ENCODE measurements at regions not wholly inside any gene's neighbourhood (a gene's known extent, or its start where the extent isn't known, plus 50 kb on each side); places are given as distances from the start of the nearest gene placed in this dataset.

DNA sequence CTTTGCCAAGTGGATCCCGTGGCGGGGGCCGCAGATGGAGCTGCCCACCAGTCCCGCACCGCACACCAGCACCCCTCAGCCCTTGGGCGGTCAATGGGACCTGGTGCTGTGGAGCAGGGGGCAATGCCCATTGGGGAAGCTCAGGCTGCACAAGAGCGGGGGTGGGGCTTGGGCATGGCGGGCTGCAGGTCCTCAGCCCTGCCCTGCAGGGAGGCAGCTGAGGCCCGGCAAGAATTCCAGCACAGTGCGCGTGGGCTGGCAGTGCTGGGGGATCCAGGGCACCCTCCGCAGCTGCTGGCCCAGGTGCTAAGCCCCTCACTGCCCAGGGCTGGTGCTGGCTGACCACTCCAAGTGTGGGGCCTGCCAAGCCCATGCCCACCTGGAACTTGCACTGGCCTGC, 136.2 kb upstream of the ANKRD30A start:
- BruUV-seq (replicated peaks): no TSS peak
- Histone ChIP-seq H3K4me3 (replicated peaks in 1 of 3; ENCODE audit: insufficient read depth in 1 of 3, low read depth in 1 of 3, low read length in 3 of 3) (no peak overlapping the region), H3K4me2 (ENCODE audit: insufficient read depth, low read length) (no peak overlapping the region), H2AFZ (ENCODE audit: low read depth, low read length) (no peak overlapping the region), H3K9me3 (replicated peaks; ENCODE audit: control insufficient read depth, insufficient read depth, low read length) (peaks cover 2% of the 10 kb centered on the region), H3K9me1 (replicated peaks; ENCODE audit: control insufficient read depth, extremely low read depth, insufficient read depth, low read length) (no peaks in the 10 kb centered on the region), H3K27me3 (ENCODE audit: control insufficient read depth in 2 of 2, insufficient read depth in 2 of 2, low read length in 2 of 2) (no peaks in the 10 kb centered on the region), H4K20me1 (replicated peaks; ENCODE audit: control insufficient read depth, extremely low read depth, insufficient read depth, low read length) (no peaks in the 10 kb centered on the region), H3K36me3 (ENCODE audit: control insufficient read depth in 2 of 2, extremely low read depth in 1 of 2, insufficient read depth in 2 of 2, low read length in 2 of 2) (no peaks in the 10 kb centered on the region), H3K79me2 (ENCODE audit: control insufficient read depth, insufficient read depth, low read length) (no peaks in the 10 kb centered on the region), H3K9ac (replicated peaks; ENCODE audit: extremely low read depth, insufficient read depth, low read length) (no peak overlapping the region), H3K4me1 (ENCODE audit: control insufficient read depth, extremely low read depth, insufficient read depth, low read length) (no peaks in the 10 kb centered on the region), H3K27ac (ENCODE audit: insufficient read depth, low read depth, low read length) (no peak overlapping the region)
- POLR2A ChIA-PET: no interaction called here
- intact Hi-C loops (cut with micrococcal nuclease): no loop called here
- no peak for TF ChIP-seq POLR2A (IDR thresholded peaks at IDR 0.05; ENCODE audit: low read depth, low read length)
- TF ChIP-seq POLR2AphosphoS5 (IDR thresholded peaks at IDR 0.05; ENCODE audit: insufficient read depth, low read depth, low read length): no peak
- TF ChIP-seq, protein P1, sequence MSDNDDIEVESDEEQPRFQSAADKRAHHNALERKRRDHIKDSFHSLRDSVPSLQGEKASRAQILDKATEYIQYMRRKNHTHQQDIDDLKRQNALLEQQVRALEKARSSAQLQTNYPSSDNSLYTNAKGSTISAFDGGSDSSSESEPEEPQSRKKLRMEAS (IDR thresholded peaks at IDR 0.05; ENCODE audit: insufficient read depth, insufficient read length): no peak
- no peak for TF ChIP-seq CTCF (IDR thresholded peaks at IDR 0.05; ENCODE audit: extremely low read depth in 1 of 2, insufficient read depth in 1 of 2, low read depth in 1 of 2, low read length in 2 of 2)
- no peak for TF ChIP-seq JUN (IDR thresholded peaks at IDR 0.05; ENCODE audit: borderline replicate concordance, insufficient read depth, insufficient read length, low read depth)
- TF ChIP-seq FOS (IDR thresholded peaks at IDR 0.05; ENCODE audit: borderline replicate concordance, insufficient read depth, low read length): no peak
- no peak for TF ChIP-seq MYC (IDR thresholded peaks at IDR 0.05; ENCODE audit: low read depth, low read length)
- no peak for TF ChIP-seq GATA2 (IDR thresholded peaks at IDR 0.05; ENCODE audit: insufficient read depth, insufficient read length, low read depth, low read length)
- TF ChIP-seq EZH2 (IDR thresholded peaks at IDR 0.05; ENCODE audit: borderline replicate concordance, low read depth, low read length, severe bottlenecking): no peak
- dilution Hi-C loops (cut with MboI; ENCODE audit: extremely low pct_ligation_motif_present, low sequenced_read_pairs): no loop called here
- CTCF ChIA-PET: no interaction called here
- FAIRE-seq (no peak), DNase-seq (ENCODE audit: low read depth, low spot score) (no peak)

Data from endothelial cell of umbilical vein (primary cell).